H1 (cell line): ENCODE measurements at regions not wholly inside any gene's neighbourhood (a gene's known extent, or its start where the extent isn't known, plus 50 kb on each side); places are given as distances from the start of the nearest gene placed in this dataset.

Experiments
- CTCF ChIA-PET: fragments of 300-600 bp; sonication (Branson Sonifier 250); formaldehyde crosslinking; loops from one replicate; lab custom pipeline; 2021; ENCODE audit not compliant: partially characterized antibody; lab: Charles Lee
- POLR2A ChIA-PET: fragments of 300-600 bp; sonication (Branson Sonifier 250); formaldehyde crosslinking; loops from one replicate; lab custom pipeline; 2021; ENCODE audit warnings: inconsistent platforms; ENCODE audit not compliant: partially characterized antibody; lab: Charles Lee
- DNase-seq, 2 experiments: peaks; one replicate each; pipeline versions ENCODE4 v3.0.0 to v3.0.0-alpha.2; 2010 to 2022; ENCODE audit warnings: low spot score in 2 of 2, low read depth in 1 of 2, mixed read lengths in 1 of 2
- FAIRE-seq: peaks from 2 replicates; lab custom pipeline; 2011; peaks lifted over from hg19 to GRCh38; lab: Jason Lieb, UNC
- H2AFZ ChIP-seq: 2 replicates; pipeline ENCODE4 v1.8.1; 2012; ENCODE audit warnings: low read length, inconsistent platforms
- H2AK5ac ChIP-seq: 2 replicates; pipeline ENCODE4 v1.6.1; 2013; ENCODE audit warnings: low read depth, low read length
- H2BK120ac ChIP-seq: replicated peaks from 2 replicates; pipeline ENCODE3; 2013; ENCODE audit warnings: low read depth, low read length, inconsistent platforms
- H2BK12ac ChIP-seq: 2 replicates; pipeline ENCODE4 v1.6.1; 2013; ENCODE audit warnings: low read depth, low read length
- H2BK15ac ChIP-seq: 2 replicates; pipeline ENCODE4 v1.6.1; 2013; ENCODE audit warnings: low read length
- H2BK20ac ChIP-seq: 2 replicates; pipeline ENCODE4 v1.6.1; 2013; ENCODE audit warnings: low read length
- H2BK5ac ChIP-seq: 2 replicates; pipeline ENCODE4 v1.6.1; 2013; ENCODE audit warnings: low read depth, low read length
- H3K14ac ChIP-seq: 2 replicates; pipeline ENCODE4 v1.6.1; 2013; ENCODE audit warnings: inconsistent platforms; ENCODE audit not compliant: insufficient read length
- H3K18ac ChIP-seq: 2 replicates; pipeline ENCODE4 v1.6.1; 2013; ENCODE audit warnings: low read length; ENCODE audit errors: extremely low read depth
- H3K23ac ChIP-seq: 2 replicates; pipeline ENCODE4 v1.6.1; 2013; ENCODE audit warnings: inconsistent platforms; ENCODE audit not compliant: insufficient read length
- H3K23me2 ChIP-seq: 2 replicates; pipeline ENCODE4 v1.6.1; 2013; ENCODE audit warnings: low read depth, low read length
- H3K27ac ChIP-seq: 2 replicates; pipeline ENCODE4 v1.6.1; 2011; ENCODE audit warnings: low read depth, low read length, inconsistent platforms
- H3K27me3 ChIP-seq, 4 experiments: replicated peaks in 1 of 4; 1 replicate in 1 of 4; 2 replicates in 3 of 4; pipeline versions ENCODE4 v1.6.1 to v1.8.1; 2011 to 2013; ENCODE audit warnings: low read length in 3 of 4, mild to moderate bottlenecking in 3 of 4, inconsistent platforms in 2 of 4, mixed read lengths in 2 of 4, moderate library complexity in 1 of 4; ENCODE audit not compliant: control insufficient read depth in 3 of 4, insufficient read depth in 3 of 4; ENCODE audit errors: extremely low read depth in 1 of 4
- H3K36me3 ChIP-seq, 4 experiments: 2 replicates each; pipeline versions ENCODE4 v1.6.1 to v1.8.1; 2011 to 2013; ENCODE audit warnings: mild to moderate bottlenecking in 4 of 4, low read length in 3 of 4, moderate library complexity in 2 of 4, control low read depth in 1 of 4, inconsistent platforms in 1 of 4; ENCODE audit not compliant: insufficient read depth in 4 of 4, control insufficient read depth in 2 of 4
- H3K4ac ChIP-seq: replicated peaks from 2 replicates; pipeline ENCODE3; 2013; ENCODE audit warnings: low read length, low read depth, mixed read lengths, inconsistent platforms; ENCODE audit not compliant: insufficient read length
- H3K4me1 ChIP-seq, 4 experiments: replicated peaks in 1 of 4; 1 replicate in 1 of 4; 2 replicates in 3 of 4; pipeline versions ENCODE4 v1.6.1 to v1.8.1; 2011 to 2013; ENCODE audit warnings: low read length in 3 of 4, inconsistent platforms in 2 of 4, mixed read lengths in 1 of 4; ENCODE audit not compliant: insufficient read depth in 4 of 4, control insufficient read depth in 3 of 4
- H3K4me2 ChIP-seq, 2 experiments: 2 replicates each; pipeline versions ENCODE4 v1.6.1 to v1.8.1; 2011 to 2013; ENCODE audit warnings: low read depth in 2 of 2, low read length in 2 of 2, control low read depth in 1 of 2, inconsistent platforms in 1 of 2, mild to moderate bottlenecking in 1 of 2; ENCODE audit not compliant: insufficient read depth in 1 of 2
- H3K4me3 ChIP-seq, 4 experiments: fragments of 200-600, 300-600 bp in 1 of 4; sonication (generic), shearing (Covaris generic), sonication (Bioruptor Twin) in 1 of 4; 2 replicates each; pipeline versions ENCODE4 v1.5.1 to v1.8.1; 2011 to 2016; ENCODE audit warnings: low read length in 4 of 4, low read depth in 3 of 4, control low read depth in 2 of 4, inconsistent platforms in 2 of 4, mild to moderate bottlenecking in 2 of 4, mixed read lengths in 1 of 4, moderate library complexity in 1 of 4; ENCODE audit not compliant: insufficient read depth in 2 of 4; ENCODE audit errors: extremely low read depth in 1 of 4
- H3K56ac ChIP-seq: replicated peaks from 2 replicates; pipeline ENCODE3; 2013; ENCODE audit warnings: low read depth, mild to moderate bottlenecking, mixed read lengths, low read length, inconsistent platforms; ENCODE audit not compliant: insufficient read length
- H3K79me1 ChIP-seq: 2 replicates; pipeline ENCODE4 v1.6.1; 2013; ENCODE audit warnings: low read depth, low read length, control low read depth
- H3K79me2 ChIP-seq, 2 experiments: 2 replicates each; pipeline versions ENCODE4 v1.6.1 to v1.8.1; 2012 to 2013; ENCODE audit warnings: low read length in 2 of 2, mild to moderate bottlenecking in 2 of 2, inconsistent platforms in 1 of 2; ENCODE audit not compliant: insufficient read depth in 2 of 2, control insufficient read depth in 1 of 2
- H3K9ac ChIP-seq, 4 experiments: replicated peaks in 1 of 4; 1 replicate in 1 of 4; 2 replicates in 3 of 4; pipeline versions ENCODE4 v1.6.1 to v1.8.1; 2011 to 2013; ENCODE audit warnings: low read depth in 3 of 4, low read length in 3 of 4, control low read depth in 2 of 4, mild to moderate bottlenecking in 2 of 4, moderate library complexity in 2 of 4, inconsistent platforms in 1 of 4; ENCODE audit errors: extremely low read depth in 1 of 4
- H3K9me3 ChIP-seq, 2 experiments: 2 replicates each; pipeline versions ENCODE4 v1.6.1 to v1.8.1; 2012 to 2013; ENCODE audit warnings: mild to moderate bottlenecking in 2 of 2, moderate library complexity in 2 of 2, control low read depth in 1 of 2, inconsistent platforms in 1 of 2, low read depth in 1 of 2, low read length in 1 of 2, mixed read lengths in 1 of 2; ENCODE audit not compliant: insufficient read depth in 2 of 2
- H4K20me1 ChIP-seq, 2 experiments: replicated peaks in 1 of 2; 2 replicates each; pipeline versions ENCODE3 to v1.8.1; 2011 to 2013; ENCODE audit warnings: inconsistent platforms in 2 of 2, low read length in 2 of 2, mild to moderate bottlenecking in 1 of 2; ENCODE audit not compliant: insufficient read depth in 2 of 2, control insufficient read depth in 1 of 2
- H4K5ac ChIP-seq: 2 replicates; pipeline ENCODE4 v1.6.1; 2013; ENCODE audit warnings: low read length, low read depth, mixed read lengths, inconsistent platforms; ENCODE audit not compliant: insufficient read length
- H4K8ac ChIP-seq: 2 replicates; pipeline ENCODE4 v1.8.0; 2013; ENCODE audit warnings: mild to moderate bottlenecking, moderate library complexity, low read length, inconsistent platforms; ENCODE audit not compliant: insufficient read depth; ENCODE audit errors: extremely low read depth
- H4K91ac ChIP-seq: replicated peaks from 2 replicates; pipeline ENCODE3; 2013; ENCODE audit warnings: low read length, mixed read lengths, inconsistent platforms; ENCODE audit not compliant: insufficient read length
- ASH2L ChIP-seq: fragments of 200-600, 300-600 bp; sonication (generic); IDR thresholded peaks from one replicate; pipeline ENCODE4 v1.7.1; 2017; ENCODE audit warnings: low read length
- BACH1 ChIP-seq: IDR thresholded peaks from 2 replicates; pipeline ENCODE4 v1.6.1; 2012; ENCODE audit warnings: low read length, improper control_type of control experiment
- CHD2 ChIP-seq: IDR thresholded peaks from 2 replicates; pipeline ENCODE4 v1.6.1; 2012; ENCODE audit warnings: low read length, improper control_type of control experiment
- EP300 ChIP-seq, 2 experiments: IDR thresholded peaks; 1 replicate in 1 of 2; 2 replicates in 1 of 2; pipeline ENCODE4 v1.6.1; 2011 to 2012; ENCODE audit warnings: low read depth in 2 of 2, low read length in 2 of 2, mild to moderate bottlenecking in 2 of 2, borderline replicate concordance in 1 of 2, inconsistent platforms in 1 of 2, moderate library complexity in 1 of 2
- HDAC6 ChIP-seq: IDR thresholded peaks from one replicate; pipeline ENCODE4 v1.7.1; 2012; ENCODE audit warnings: low read depth, mild to moderate bottlenecking, inconsistent platforms, low read length, moderate library complexity
- JUND ChIP-seq: IDR thresholded peaks from 2 replicates; pipeline ENCODE4 v1.6.1; 2011; ENCODE audit warnings: mild to moderate bottlenecking, improper control_type of control experiment, low read length
- KDM4A ChIP-seq: IDR thresholded peaks from one replicate; pipeline ENCODE4 v1.7.1; 2012; ENCODE audit warnings: low read depth, mild to moderate bottlenecking, moderate library complexity, low read length, inconsistent platforms; ENCODE audit not compliant: severe bottlenecking
- RXRA ChIP-seq: IDR thresholded peaks from 2 replicates; pipeline ENCODE4 v1.6.1; 2011; ENCODE audit warnings: low read depth, mild to moderate bottlenecking, low read length, moderate library complexity; ENCODE audit not compliant: insufficient read depth
- SAP30 ChIP-seq: fragments of 300-600 bp; sonication (generic); IDR thresholded peaks from 2 replicates; pipeline ENCODE4 v1.7.1; 2012; ENCODE audit warnings: low read length, moderate library complexity, mild to moderate bottlenecking, inconsistent platforms; ENCODE audit not compliant: insufficient read depth, insufficient replicate concordance
- SIN3A ChIP-seq, 2 experiments: IDR thresholded peaks in 1 of 2; conservative IDR thresholded peaks in 1 of 2; 2 replicates each; pipeline ENCODE4 v1.6.1; 2011 to 2012; ENCODE audit warnings: low read length in 2 of 2, improper control_type of control experiment in 1 of 2, low read depth in 1 of 2, mild to moderate bottlenecking in 1 of 2
- SIRT6 ChIP-seq: IDR thresholded peaks from one replicate; pipeline ENCODE4 v1.7.1; 2012; ENCODE audit warnings: low read length, inconsistent platforms
- SRF ChIP-seq: IDR thresholded peaks from 2 replicates; pipeline ENCODE4 v1.6.1; 2011; ENCODE audit warnings: mild to moderate bottlenecking, low read depth, low read length, moderate library complexity
- SUZ12 ChIP-seq: fragments of 200-600 bp; sonication (generic); IDR thresholded peaks from 2 replicates; pipeline ENCODE4 v1.6.1; 2012; ENCODE audit warnings: mild to moderate bottlenecking, inconsistent platforms, low read length, moderate library complexity, mixed read lengths
- TEAD4 ChIP-seq: IDR thresholded peaks from 2 replicates; pipeline ENCODE4 v1.6.1; 2012; ENCODE audit warnings: low read depth, low read length, inconsistent platforms, mixed read lengths
- TF ChIP-seq, protein P1 (sequence below): IDR thresholded peaks from 2 replicates; pipeline ENCODE4 v1.6.1; 2012; ENCODE audit warnings: inconsistent platforms
- TF ChIP-seq, protein P2 (sequence below): IDR thresholded peaks from 2 replicates; pipeline ENCODE4 v1.6.1; 2012; ENCODE audit warnings: inconsistent platforms

DNA sequence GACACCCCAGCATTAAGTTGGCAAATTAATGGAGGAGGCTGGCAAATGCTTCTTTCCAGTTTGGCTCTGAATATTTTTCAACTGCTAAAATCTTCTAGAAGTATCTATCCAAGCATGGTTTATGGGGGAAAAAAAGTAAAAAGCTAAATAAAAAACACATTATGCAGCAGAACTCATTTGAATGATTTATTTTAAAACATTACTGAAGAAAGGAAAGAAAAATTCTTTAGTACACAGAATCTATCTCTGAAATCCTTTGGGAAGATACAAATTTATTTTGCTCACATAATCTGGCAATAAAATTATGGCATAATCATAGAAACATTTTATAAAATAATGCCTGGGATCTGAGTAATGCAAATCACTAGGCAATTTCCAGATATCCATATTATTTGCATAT lies 328.1 kb upstream of the MON1B start:
- no peaks in the 10 kb centered on the region for H3K9me3 ChIP-seq
- TF ChIP-seq KDM4A = no peak
- no peak for TF ChIP-seq RXRA
- no peak for TF ChIP-seq JUND
- no peak for TF ChIP-seq EP300 (IDR thresholded peaks at IDR 0.05; ENCODE audit: borderline replicate concordance in 1 of 2, low read depth in 2 of 2, low read length in 2 of 2)
- TF ChIP-seq CHD2 = no peak
- no peak for TF ChIP-seq SUZ12
- TF ChIP-seq SAP30 = no peak
- no peak for TF ChIP-seq BACH1
- TF ChIP-seq, protein P1, sequence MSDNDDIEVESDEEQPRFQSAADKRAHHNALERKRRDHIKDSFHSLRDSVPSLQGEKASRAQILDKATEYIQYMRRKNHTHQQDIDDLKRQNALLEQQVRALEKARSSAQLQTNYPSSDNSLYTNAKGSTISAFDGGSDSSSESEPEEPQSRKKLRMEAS = no peak
- TF ChIP-seq SIN3A (conservative IDR thresholded peaks at IDR 0.05 in 1 of 2, IDR thresholded peaks at IDR 0.05 in 1 of 2; ENCODE audit: low read depth in 1 of 2, low read length in 2 of 2) = no peak
- no peak for TF ChIP-seq SIRT6
- TF ChIP-seq ASH2L = no peak
- no peak for TF ChIP-seq HDAC6
- no peak for TF ChIP-seq TEAD4
- no peak for TF ChIP-seq SRF
- TF ChIP-seq, protein P2, sequence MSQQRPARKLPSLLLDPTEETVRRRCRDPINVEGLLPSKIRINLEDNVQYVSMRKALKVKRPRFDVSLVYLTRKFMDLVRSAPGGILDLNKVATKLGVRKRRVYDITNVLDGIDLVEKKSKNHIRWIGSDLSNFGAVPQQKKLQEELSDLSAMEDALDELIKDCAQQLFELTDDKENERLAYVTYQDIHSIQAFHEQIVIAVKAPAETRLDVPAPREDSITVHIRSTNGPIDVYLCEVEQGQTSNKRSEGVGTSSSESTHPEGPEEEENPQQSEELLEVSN = no peak
- TF ChIP-seq, all 59 proteins: peak for 0
- no peak overlapping the region for H2BK20ac ChIP-seq
- no peak overlapping the region for H4K8ac ChIP-seq
- no peak overlapping the region for H3K14ac ChIP-seq
- H2BK5ac ChIP-seq = no peak overlapping the region
- no peak overlapping the region for H3K4me3 ChIP-seq
- H3K23me2 ChIP-seq = no peaks in the 10 kb centered on the region
- no peaks in the 10 kb centered on the region for H3K79me1 ChIP-seq
- no peak for DNase-seq
- H4K5ac ChIP-seq = no peak overlapping the region
- H3K9ac ChIP-seq = no peak overlapping the region
- H3K27me3 ChIP-seq = no peaks in the 10 kb centered on the region
- no peaks in the 10 kb centered on the region for H4K20me1 ChIP-seq
- no peak overlapping the region for H3K27ac ChIP-seq
- no peak overlapping the region for H4K91ac ChIP-seq
- no peak overlapping the region for H2AK5ac ChIP-seq
- H3K4me2 ChIP-seq = no peak overlapping the region
- H3K36me3 ChIP-seq = no peaks in the 10 kb centered on the region
- H3K4ac ChIP-seq = no peak overlapping the region
- no peak overlapping the region for H3K23ac ChIP-seq
- no peak overlapping the region for H2BK15ac ChIP-seq
- H3K4me1 ChIP-seq = no peaks in the 10 kb centered on the region
- H2BK120ac ChIP-seq = no peak overlapping the region
- ChIA-PET CTCF (interaction anchor here (0.6 to 1.2 kb wide), 2 partner anchors 15 to 181 kb away, joined by 3 to 4 read pairs; no protein-coding TSS in a partner anchor), POLR2A (no interaction called here)
- no peak for FAIRE-seq
- no peak overlapping the region for H3K56ac ChIP-seq
- H3K79me2 ChIP-seq = no peaks in the 10 kb centered on the region
- no peak overlapping the region for H3K18ac ChIP-seq
- H2AFZ ChIP-seq = no peak overlapping the region
- H2BK12ac ChIP-seq = no peak overlapping the region
